ENCODE measurements at regions not wholly inside any gene's neighbourhood (a gene's known extent, or its start where the extent isn't known, plus 50 kb on each side); places are given as distances from the start of the nearest gene placed in this dataset.

GRCh38 chrX:45309096-45309495 is 108.4 kb upstream of the DIPK2B start:
- 0% methylated on average over 4 of the region's 4 CpGs for WGBS (ENCODE audit: insufficient coverage, low coverage, missing lambda C conversion rate)
- Histone ChIP-seq H4K20me1 (replicated peaks; ENCODE audit: control insufficient read depth, insufficient read depth, low read length) (no peaks in the 10 kb centered on the region), H3K9me3 (replicated peaks; ENCODE audit: control insufficient read depth, insufficient read depth, low read depth, low read length) (no peaks in the 10 kb centered on the region), H3K4me3 (no peak overlapping the region), H3K4me1 (replicated peaks in 1 of 2; ENCODE audit: control insufficient read depth in 2 of 2, insufficient read depth in 2 of 2, low read length in 2 of 2) (no peaks in the 10 kb centered on the region), H3K9me1 (ENCODE audit: control insufficient read depth, insufficient read depth, low read length) (no peaks in the 10 kb centered on the region), H3K4me2 (ENCODE audit: insufficient read depth, low read length) (no peak overlapping the region), H3K9ac (ENCODE audit: insufficient read depth in 1 of 2, low read depth in 2 of 2, low read length in 2 of 2) (no peak overlapping the region), H3K27ac (ENCODE audit: extremely low read depth, low read depth, low read length) (no peak overlapping the region), H3K79me2 (ENCODE audit: control insufficient read depth, insufficient read depth, low read length) (no peaks in the 10 kb centered on the region), H3K27me3 (ENCODE audit: control insufficient read depth in 2 of 2, insufficient read depth in 2 of 2, low read length in 2 of 2) (no peaks in the 10 kb centered on the region), H3K36me3 (ENCODE audit: control insufficient read depth, insufficient read depth, low read length) (no peaks in the 10 kb centered on the region), H2AFZ (ENCODE audit: low read depth, low read length) (no peak overlapping the region)
- DNase-seq (ENCODE audit: extremely low read depth in 1 of 4, low spot score in 3 of 4) (no peak), ATAC-seq (no peak), FAIRE-seq (no peak)
- intact Hi-C loops (cut with micrococcal nuclease) (no loop called here), in situ Hi-C loops (cut with MboI) (no loop called here)
- ChIA-PET POLR2A (no interaction called here), CTCF (ENCODE audit: low intra/inter-chr PET ratio) (no interaction called here)
- BruUV-seq (replicated peaks), result no TSS peak
- TF ChIP-seq ELF4 (CRISPR knock-in tag; IDR thresholded peaks at IDR 0.05) (no peak), ADNP (tag; IDR thresholded peaks at IDR 0.05) (no peak), ZNF561 (CRISPR knock-in tag; conservative IDR thresholded peaks at IDR 0.05) (no peak), SRSF3 (IDR thresholded peaks at IDR 0.05; ENCODE audit: insufficient read depth, low read length) (no peak), HNRNPL (IDR thresholded peaks at IDR 0.05; ENCODE audit: low read depth, low read length) (no peak), TEAD2 (tag; IDR thresholded peaks at IDR 0.05) (no peak), HMG20B (CRISPR knock-in tag; IDR thresholded peaks at IDR 0.05) (no peak), PYGO2 (tag; IDR thresholded peaks at IDR 0.05) (no peak), RUNX1 (IDR thresholded peaks at IDR 0.05; ENCODE audit: low read depth) (no peak), ZNF274 (IDR thresholded peaks at IDR 0.05; ENCODE audit: borderline replicate concordance, low read depth, low read length) (no peak), ZNF431 (CRISPR knock-in tag; IDR thresholded peaks at IDR 0.05) (no peak), BRF1 (IDR thresholded peaks at IDR 0.05; ENCODE audit: borderline replicate concordance, extremely low read depth, insufficient read length) (no peak), MAFK (IDR thresholded peaks at IDR 0.05; ENCODE audit: low read length) (no peak), CGGBP1 (CRISPR knock-in tag; IDR thresholded peaks at IDR 0.05) (no peak), NRF1 (conservative IDR thresholded peaks at IDR 0.05 in 1 of 2, IDR thresholded peaks at IDR 0.05 in 1 of 2) (no peak), UBTF (IDR thresholded peaks at IDR 0.05; ENCODE audit: borderline replicate concordance in 1 of 2, low read depth in 2 of 2, low read length in 2 of 2) (no peak), RBBP5 (IDR thresholded peaks at IDR 0.05; ENCODE audit: borderline replicate concordance, insufficient read depth, low read length, poor library complexity, severe bottlenecking) (no peak), HOMEZ (CRISPR knock-in tag; IDR thresholded peaks at IDR 0.05) (no peak)
- TF ChIP-seq, protein P1, sequence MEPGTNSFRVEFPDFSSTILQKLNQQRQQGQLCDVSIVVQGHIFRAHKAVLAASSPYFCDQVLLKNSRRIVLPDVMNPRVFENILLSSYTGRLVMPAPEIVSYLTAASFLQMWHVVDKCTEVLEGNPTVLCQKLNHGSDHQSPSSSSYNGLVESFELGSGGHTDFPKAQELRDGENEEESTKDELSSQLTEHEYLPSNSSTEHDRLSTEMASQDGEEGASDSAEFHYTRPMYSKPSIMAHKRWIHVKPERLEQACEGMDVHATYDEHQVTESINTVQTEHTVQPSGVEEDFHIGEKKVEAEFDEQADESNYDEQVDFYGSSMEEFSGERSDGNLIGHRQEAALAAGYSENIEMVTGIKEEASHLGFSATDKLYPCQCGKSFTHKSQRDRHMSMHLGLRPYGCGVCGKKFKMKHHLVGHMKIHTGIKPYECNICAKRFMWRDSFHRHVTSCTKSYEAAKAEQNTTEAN (CRISPR knock-in tag; IDR thresholded peaks at IDR 0.05), result no peak
